Lower lobe of right lung (tissue), 2 donors: ENCODE measurements at regions not wholly inside any gene's neighbourhood (a gene's known extent, or its start where the extent isn't known, plus 50 kb on each side); places are given as distances from the start of the nearest gene placed in this dataset.

Experiments
- ATAC-seq, 2 donors: fragments of 200-7000 bp; cut with Tn5 transposase; one replicate each; pipeline ENCODE4 v1.9.1; 2020 to 2022; ENCODE audit warnings: mild to moderate bottlenecking in 2 of 2, moderate library complexity in 2 of 2
- DNase-seq: peaks from one replicate; pipeline ENCODE4 v3.0.0-alpha.2; 2020
- H3K27ac ChIP-seq: fragments of 200-600 bp; one replicate; pipeline ENCODE4 v1.8.0; 2022
- H3K27me3 ChIP-seq: fragments of 200-600 bp; one replicate; pipeline ENCODE4 v1.8.0; 2022; ENCODE audit warnings: low read depth
- H3K36me3 ChIP-seq: fragments of 200-600 bp; one replicate; pipeline ENCODE4 v1.8.0; 2022; ENCODE audit warnings: mild to moderate bottlenecking
- H3K4me1 ChIP-seq: fragments of 200-600 bp; one replicate; pipeline ENCODE4 v1.8.0; 2022
- H3K4me3 ChIP-seq: fragments of 200-600 bp; one replicate; pipeline ENCODE4 v1.8.0; 2022; ENCODE audit warnings: mild to moderate bottlenecking
- H3K9me3 ChIP-seq: fragments of 200-600 bp; one replicate; pipeline ENCODE4 v1.8.0; 2022
- CTCF ChIP-seq: fragments of 200-600 bp; IDR thresholded peaks from one replicate; pipeline ENCODE4 v1.8.0; 2022; ENCODE audit warnings: antibody characterized with exemption, mild to moderate bottlenecking
- intact Hi-C: fragments of 100-400 bp; cut with DNase I; formaldehyde crosslinking; loops from one replicate; pipeline ENCODE4 v1.11.0; 2022
- donor health status: DM: no; HTN: yes; CAD: no; lungs with severe emphysema.

- H3K4me3 ChIP-seq = no peak overlapping the region
- no peaks in the 10 kb centered on the region for H3K9me3 ChIP-seq
- no peak for TF ChIP-seq CTCF
- H3K27me3 ChIP-seq = no peaks in the 10 kb centered on the region
- intact Hi-C loops = no loop called here
- H3K36me3 ChIP-seq = no peaks in the 10 kb centered on the region
- DNase-seq (no peak), ATAC-seq (no peak)
- no peaks in the 10 kb centered on the region for H3K4me1 ChIP-seq
- H3K27ac ChIP-seq = no peak overlapping the region
These were observed 71.3 kb upstream of the LRRC8B start for GRCh38 chr1:89453123-89453972.

- no peaks in the 10 kb centered on the region for H3K9me3 ChIP-seq
- no peaks in the 10 kb centered on the region for H3K36me3 ChIP-seq
- H3K27me3 ChIP-seq = no peaks in the 10 kb centered on the region
These were observed 69.6 kb upstream of the LRRC8B start for GRCh38 chr1:89454845-89455521.

GRCh38 chr1:89457046-89457445, 67.6 kb upstream of the LRRC8B start:
- DNase-seq = no peak
- intact Hi-C loops = no loop called here
- H3K9me3 ChIP-seq = no peaks in the 10 kb centered on the region

More at GRCh38 chr1:89454845-89455521, 69.6 kb upstream of the LRRC8B start:
- Histone ChIP-seq H3K27ac (no peak overlapping the region), H3K4me1 (no peaks in the 10 kb centered on the region), H3K4me3 (no peak overlapping the region)
- peak; percentile 66 for TF ChIP-seq CTCF
- no peak for DNase-seq
- intact Hi-C loops = no loop called here
- ATAC-seq = peak; percentile 75 to 78

GRCh38 chr1:89459081-89459480, 65.5 kb upstream of the LRRC8B start:
- Histone ChIP-seq H3K9me3 (no peaks in the 10 kb centered on the region), H3K36me3 (no peaks in the 10 kb centered on the region), H3K4me1 (no peaks in the 10 kb centered on the region), H3K27ac (no peak overlapping the region), H3K27me3 (no peaks in the 10 kb centered on the region), H3K4me3 (no peak overlapping the region)
- no peak for TF ChIP-seq CTCF
- no peak for DNase-seq
- intact Hi-C loops = no loop called here
- no peak for ATAC-seq

More at GRCh38 chr1:89457046-89457445, 67.6 kb upstream of the LRRC8B start:
- no peak for ATAC-seq
- Histone ChIP-seq H3K27me3 (no peaks in the 10 kb centered on the region), H3K4me1 (no peaks in the 10 kb centered on the region), H3K36me3 (no peaks in the 10 kb centered on the region), H3K4me3 (no peak overlapping the region), H3K27ac (no peak overlapping the region)
- no peak for TF ChIP-seq CTCF

- intact Hi-C loops = no loop called here
- H3K27ac ChIP-seq = no peak overlapping the region
- H3K9me3 ChIP-seq = no peaks in the 10 kb centered on the region
- TF ChIP-seq CTCF = no peak
- H3K4me3 ChIP-seq = no peak overlapping the region
- no peaks in the 10 kb centered on the region for H3K27me3 ChIP-seq
- no peak for DNase-seq
- H3K36me3 ChIP-seq = no peaks in the 10 kb centered on the region
- no peaks in the 10 kb centered on the region for H3K4me1 ChIP-seq
- ATAC-seq = no peak
These were observed 64.3 kb upstream of the LRRC8B start for GRCh38 chr1:89460325-89460724.
